ENCODE measurements at regions not wholly inside any gene's neighbourhood (a gene's known extent, or its start where the extent isn't known, plus 50 kb on each side); places are given as distances from the start of the nearest gene placed in this dataset.

DNA sequence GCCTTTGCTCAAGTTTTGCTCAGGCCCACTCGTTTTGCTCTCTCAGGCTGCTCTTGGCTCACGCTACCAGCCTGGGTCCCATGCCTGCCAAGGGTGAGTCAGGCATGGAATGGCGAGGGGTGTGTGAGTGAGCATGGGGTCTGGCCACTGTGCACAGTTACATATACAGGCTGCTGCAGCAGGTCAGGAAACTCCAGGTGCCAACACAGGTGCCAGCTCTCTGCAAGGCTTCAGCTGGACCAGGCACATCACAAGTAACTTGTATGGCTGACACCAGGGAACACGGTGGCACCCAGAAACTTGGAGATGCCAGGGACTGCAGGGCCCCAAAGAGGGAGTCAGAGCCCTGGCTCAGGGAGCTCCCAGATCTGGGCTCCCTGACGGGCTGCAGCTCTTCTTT, 146.8 kb downstream of the BTBD3 start:
- TF ChIP-seq ZNF138 (CRISPR knock-in tag; conservative IDR thresholded peaks at IDR 0.05), result no peak
- TF ChIP-seq, protein P1, sequence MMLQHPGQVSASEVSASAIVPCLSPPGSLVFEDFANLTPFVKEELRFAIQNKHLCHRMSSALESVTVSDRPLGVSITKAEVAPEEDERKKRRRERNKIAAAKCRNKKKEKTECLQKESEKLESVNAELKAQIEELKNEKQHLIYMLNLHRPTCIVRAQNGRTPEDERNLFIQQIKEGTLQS (CRISPR knock-in tag; conservative IDR thresholded peaks at IDR 0.05), result no peak
- TF ChIP-seq, protein P2, sequence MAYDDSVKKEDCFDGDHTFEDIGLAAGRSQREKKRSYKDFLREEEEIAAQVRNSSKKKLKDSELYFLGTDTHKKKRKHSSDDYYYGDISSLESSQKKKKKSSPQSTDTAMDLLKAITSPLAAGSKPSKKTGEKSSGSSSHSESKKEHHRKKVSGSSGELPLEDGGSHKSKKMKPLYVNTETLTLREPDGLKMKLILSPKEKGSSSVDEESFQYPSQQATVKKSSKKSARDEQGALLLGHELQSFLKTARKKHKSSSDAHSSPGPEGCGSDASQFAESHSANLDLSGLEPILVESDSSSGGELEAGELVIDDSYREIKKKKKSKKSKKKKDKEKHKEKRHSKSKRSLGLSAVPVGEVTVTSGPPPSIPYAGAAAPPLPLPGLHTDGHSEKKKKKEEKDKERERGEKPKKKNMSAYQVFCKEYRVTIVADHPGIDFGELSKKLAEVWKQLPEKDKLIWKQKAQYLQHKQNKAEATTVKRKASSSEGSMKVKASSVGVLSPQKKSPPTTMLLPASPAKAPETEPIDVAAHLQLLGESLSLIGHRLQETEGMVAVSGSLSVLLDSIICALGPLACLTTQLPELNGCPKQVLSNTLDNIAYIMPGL (CRISPR knock-in tag; IDR thresholded peaks at IDR 0.05), result no peak
- TF ChIP-seq FOXP1 (CRISPR knock-in tag; IDR thresholded peaks at IDR 0.05; ENCODE audit: borderline replicate concordance), result no peak
- TF ChIP-seq, protein P3, sequence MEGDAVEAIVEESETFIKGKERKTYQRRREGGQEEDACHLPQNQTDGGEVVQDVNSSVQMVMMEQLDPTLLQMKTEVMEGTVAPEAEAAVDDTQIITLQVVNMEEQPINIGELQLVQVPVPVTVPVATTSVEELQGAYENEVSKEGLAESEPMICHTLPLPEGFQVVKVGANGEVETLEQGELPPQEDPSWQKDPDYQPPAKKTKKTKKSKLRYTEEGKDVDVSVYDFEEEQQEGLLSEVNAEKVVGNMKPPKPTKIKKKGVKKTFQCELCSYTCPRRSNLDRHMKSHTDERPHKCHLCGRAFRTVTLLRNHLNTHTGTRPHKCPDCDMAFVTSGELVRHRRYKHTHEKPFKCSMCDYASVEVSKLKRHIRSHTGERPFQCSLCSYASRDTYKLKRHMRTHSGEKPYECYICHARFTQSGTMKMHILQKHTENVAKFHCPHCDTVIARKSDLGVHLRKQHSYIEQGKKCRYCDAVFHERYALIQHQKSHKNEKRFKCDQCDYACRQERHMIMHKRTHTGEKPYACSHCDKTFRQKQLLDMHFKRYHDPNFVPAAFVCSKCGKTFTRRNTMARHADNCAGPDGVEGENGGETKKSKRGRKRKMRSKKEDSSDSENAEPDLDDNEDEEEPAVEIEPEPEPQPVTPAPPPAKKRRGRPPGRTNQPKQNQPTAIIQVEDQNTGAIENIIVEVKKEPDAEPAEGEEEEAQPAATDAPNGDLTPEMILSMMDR (IDR thresholded peaks at IDR 0.05), result no peak

Data from WTC11 (cell line).